H9 (cell line): ENCODE measurements at regions not wholly inside any gene's neighbourhood (a gene's known extent, or its start where the extent isn't known, plus 50 kb on each side); places are given as distances from the start of the nearest gene placed in this dataset.

Experiments used
- DNase-seq: peaks from one replicate; pipeline ENCODE4 v3.0.0-alpha.2; 2017
- H2AFZ ChIP-seq: one replicate; pipeline ENCODE4 v1.6.1; 2013; ENCODE audit warnings: mild to moderate bottlenecking, low read length, control low read depth, moderate library complexity
- H2AK5ac ChIP-seq: 2 replicates; pipeline ENCODE4 v1.6.1; 2013; ENCODE audit warnings: low read length, control low read depth, mixed read lengths; ENCODE audit not compliant: insufficient read length
- H2BK120ac ChIP-seq: one replicate; pipeline ENCODE4 v1.6.1; 2013; ENCODE audit warnings: low read depth, mild to moderate bottlenecking, low read length, control low read depth, inconsistent platforms; ENCODE audit not compliant: poor library complexity, severe bottlenecking
- H2BK12ac ChIP-seq: 2 replicates; pipeline ENCODE4 v1.6.1; 2013; ENCODE audit warnings: low read length, control low read depth, mixed read lengths, low read depth; ENCODE audit not compliant: insufficient read length
- H2BK15ac ChIP-seq: 2 replicates; pipeline ENCODE4 v1.6.1; 2013; ENCODE audit warnings: low read depth, low read length, control low read depth
- H2BK20ac ChIP-seq: one replicate; pipeline ENCODE4 v1.6.1; 2013; ENCODE audit warnings: low read depth, mild to moderate bottlenecking, low read length, control low read depth, inconsistent platforms; ENCODE audit not compliant: poor library complexity, severe bottlenecking
- H2BK5ac ChIP-seq: 2 replicates; pipeline ENCODE4 v1.6.1; 2013; ENCODE audit warnings: low read length, control low read depth, mixed read lengths; ENCODE audit not compliant: insufficient read length
- H3K14ac ChIP-seq: 2 replicates; pipeline ENCODE4 v1.6.1; 2013; ENCODE audit warnings: low read length, control low read depth; ENCODE audit not compliant: insufficient read depth
- H3K18ac ChIP-seq: 2 replicates; pipeline ENCODE4 v1.6.1; 2013; ENCODE audit warnings: low read depth, mild to moderate bottlenecking, mixed read lengths, low read length, control low read depth; ENCODE audit not compliant: insufficient read length
- H3K23ac ChIP-seq: 2 replicates; pipeline ENCODE4 v1.6.1; 2013; ENCODE audit warnings: low read length, control low read depth, mixed read lengths, low read depth; ENCODE audit not compliant: insufficient read length
- H3K23me2 ChIP-seq: 2 replicates; pipeline ENCODE4 v1.6.1; 2013; ENCODE audit warnings: low read depth, mild to moderate bottlenecking, mixed read lengths, low read length, control low read depth; ENCODE audit not compliant: insufficient read length, poor library complexity, severe bottlenecking
- H3K27ac ChIP-seq: 2 replicates; pipeline ENCODE4 v1.5.1; 2013; ENCODE audit warnings: low read length, control low read depth, mixed read lengths, low read depth; ENCODE audit not compliant: insufficient read length
- H3K27me3 ChIP-seq: 2 replicates; pipeline ENCODE4 v1.6.1; 2013; ENCODE audit warnings: low read length, control low read depth, inconsistent platforms; ENCODE audit not compliant: insufficient read depth
- H3K4ac ChIP-seq: 2 replicates; pipeline ENCODE4 v1.6.1; 2013; ENCODE audit warnings: low read depth, mild to moderate bottlenecking, control low read depth, inconsistent platforms, low read length, moderate library complexity
- H3K4me1 ChIP-seq: 2 replicates; pipeline ENCODE4 v1.6.1; 2013; ENCODE audit warnings: low read length, control low read depth, inconsistent platforms; ENCODE audit not compliant: insufficient read depth
- H3K4me2 ChIP-seq: 2 replicates; pipeline ENCODE4 v1.6.1; 2013; ENCODE audit warnings: low read length, control low read depth, mixed read lengths; ENCODE audit not compliant: insufficient read length, insufficient read depth
- H3K56ac ChIP-seq: 2 replicates; pipeline ENCODE4 v1.6.1; 2013; ENCODE audit warnings: low read depth, mild to moderate bottlenecking, mixed read lengths, low read length, control low read depth; ENCODE audit not compliant: insufficient read length
- H3K79me1 ChIP-seq: 2 replicates; pipeline ENCODE4 v1.6.1; 2013; ENCODE audit warnings: low read depth, mild to moderate bottlenecking, moderate library complexity, low read length, control low read depth, inconsistent platforms; ENCODE audit not compliant: insufficient read depth, poor library complexity, severe bottlenecking
- H3K79me2 ChIP-seq: 2 replicates; pipeline ENCODE4 v1.6.1; 2013; ENCODE audit warnings: low read length, control low read depth, inconsistent platforms; ENCODE audit not compliant: insufficient read depth
- H3K9ac ChIP-seq: 2 replicates; pipeline ENCODE4 v1.6.1; 2013; ENCODE audit warnings: low read length, control low read depth, mixed read lengths; ENCODE audit not compliant: insufficient read length; ENCODE audit errors: extremely low read depth
- H3K9me3 ChIP-seq: one replicate; pipeline ENCODE4 v1.6.1; 2013; ENCODE audit warnings: low read depth, low read length, inconsistent platforms; ENCODE audit not compliant: control insufficient read depth
- H3T11ph ChIP-seq: one replicate; pipeline ENCODE4 v1.6.1; 2013; ENCODE audit warnings: mild to moderate bottlenecking, low read length, control low read depth, inconsistent platforms
- H4K20me1 ChIP-seq: one replicate; pipeline ENCODE4 v1.6.1; 2013; ENCODE audit not compliant: control insufficient read depth, insufficient read length, insufficient read depth
- H4K5ac ChIP-seq: 2 replicates; pipeline ENCODE4 v1.6.1; 2013; ENCODE audit warnings: low read depth, mild to moderate bottlenecking, mixed read lengths, low read length, control low read depth; ENCODE audit not compliant: insufficient read length
- H4K8ac ChIP-seq: replicated peaks from 2 replicates; pipeline ENCODE4 v1.6.1; 2013; ENCODE audit warnings: low read length, control low read depth, mixed read lengths, low read depth; ENCODE audit not compliant: insufficient read length
- H4K91ac ChIP-seq: 2 replicates; pipeline ENCODE4 v1.6.1; 2013; ENCODE audit warnings: low read depth, mild to moderate bottlenecking, moderate library complexity, mixed read lengths, low read length, control low read depth; ENCODE audit not compliant: insufficient read length
- H3K27ac Mint-ChIP-seq, 3 experiments: 2 replicates in 2 of 3; 3 replicates in 1 of 3; pipeline ENCODE4 v1.8.0; 2020 to 2021; ENCODE audit warnings: mixed read lengths in 3 of 3, mild to moderate bottlenecking in 1 of 3, moderate library complexity in 1 of 3
- H3K27me3 Mint-ChIP-seq: 2 replicates; pipeline ENCODE4 v1.8.0; 2021; ENCODE audit warnings: low read depth, mild to moderate bottlenecking, moderate library complexity, mixed read lengths
- H3K36me3 Mint-ChIP-seq, 3 experiments: 2 replicates in 2 of 3; 3 replicates in 1 of 3; pipeline ENCODE4 v1.8.0; 2020 to 2021; ENCODE audit warnings: low read depth in 3 of 3, mixed read lengths in 3 of 3; ENCODE audit not compliant: insufficient read depth in 1 of 3
- H3K4me1 Mint-ChIP-seq, 2 experiments: 2 replicates each; pipeline ENCODE4 v1.8.0; 2020; ENCODE audit warnings: mixed read lengths in 2 of 2
- H3K4me3 Mint-ChIP-seq, 2 experiments: 2 replicates in 1 of 2; 3 replicates in 1 of 2; pipeline ENCODE4 v1.8.0; 2020 to 2021; ENCODE audit warnings: mild to moderate bottlenecking in 2 of 2, mixed read lengths in 2 of 2, moderate library complexity in 1 of 2
- H3K9me3 Mint-ChIP-seq, 2 experiments: 2 replicates in 1 of 2; 3 replicates in 1 of 2; pipeline ENCODE4 v1.8.0; 2020; ENCODE audit warnings: mild to moderate bottlenecking in 2 of 2, mixed read lengths in 2 of 2, moderate library complexity in 1 of 2
- WGBS: extraction: QIAGEN DNeasy Blood & Tissue Kit; methylation state at CpG from one replicate; pipeline ENCODE4 v1.1.7; 2013; ENCODE audit warnings: missing lambda C conversion rate, low lambda C conversion rate, mixed read lengths; ENCODE audit not compliant: insufficient read length; ENCODE audit errors: extremely low coverage; 5-methylcytosine and 5-hydroxymethylcytosine counted together
- TF ChIP-seq, protein P1 (sequence below): fragments of 200-600 bp; sonication (generic); conservative IDR thresholded peaks from 3 replicates; pipeline ENCODE4 v1.8.0; 2021; ENCODE audit warnings: antibody characterized with exemption, mild to moderate bottlenecking

DNA sequence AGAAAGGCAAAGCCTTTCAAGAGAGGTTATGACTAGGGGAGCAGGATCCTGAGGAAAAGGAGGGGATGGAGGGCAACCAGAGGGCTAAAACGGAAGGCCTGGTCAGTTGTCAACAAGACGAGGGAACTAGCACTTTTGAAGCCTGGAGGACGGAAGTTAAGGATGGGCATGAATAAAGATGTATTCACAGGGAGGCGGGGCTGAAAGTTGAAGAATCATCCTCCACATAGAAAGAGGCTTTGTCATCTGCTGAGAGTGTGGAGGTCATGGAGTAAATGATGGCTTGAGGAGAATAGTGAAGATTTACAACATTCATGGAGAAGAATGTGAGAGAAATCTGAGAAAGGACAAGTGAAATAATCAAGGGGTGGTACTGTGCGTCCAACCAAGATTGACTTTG is 137.5 kb downstream of the MAGEB17 start:
- H3K27me3 Mint-ChIP-seq, result no peaks in the 10 kb centered on the region
- H3K18ac ChIP-seq, result no peak overlapping the region
- H3K79me2 ChIP-seq, result no peaks in the 10 kb centered on the region
- no peak overlapping the region for H3K4ac ChIP-seq
- no peak overlapping the region for H3K4me3 Mint-ChIP-seq
- no peaks in the 10 kb centered on the region for H3K79me1 ChIP-seq
- no peak overlapping the region for H3K27ac ChIP-seq
- WGBS, result no CpG with 5 or more reads among the region's 5 CpGs
- no peak overlapping the region for H2BK15ac ChIP-seq
- no peak overlapping the region for H3K56ac ChIP-seq
- H3K14ac ChIP-seq, result no peak overlapping the region
- no peak overlapping the region for H3K23ac ChIP-seq
- H3K36me3 Mint-ChIP-seq, result peaks cover 0 to 3% (median 0%) of the 10 kb centered on the region in 3 experiments; a peak in 1 of 7 replicates
- no peak overlapping the region for H3K9ac ChIP-seq
- H3K9me3 ChIP-seq, result no peaks in the 10 kb centered on the region
- H2AK5ac ChIP-seq, result no peak overlapping the region
- no peaks in the 10 kb centered on the region for H3K9me3 Mint-ChIP-seq
- H3K4me1 Mint-ChIP-seq, result peaks cover 5 to 16% of the 10 kb centered on the region in 2 experiments
- no peaks in the 10 kb centered on the region for H3K23me2 ChIP-seq
- H2BK5ac ChIP-seq, result no peak overlapping the region
- H3K4me2 ChIP-seq, result no peak overlapping the region
- H3T11ph ChIP-seq, result no peak overlapping the region
- no peak overlapping the region for H2BK120ac ChIP-seq
- no peak overlapping the region for H3K27ac Mint-ChIP-seq
- H4K91ac ChIP-seq, result no peak overlapping the region
- no peak overlapping the region for H4K8ac ChIP-seq
- no peak overlapping the region for H2BK20ac ChIP-seq
- H3K4me1 ChIP-seq, result no peaks in the 10 kb centered on the region; the same call in 1 of the 2 replicates
- TF ChIP-seq, protein P1, sequence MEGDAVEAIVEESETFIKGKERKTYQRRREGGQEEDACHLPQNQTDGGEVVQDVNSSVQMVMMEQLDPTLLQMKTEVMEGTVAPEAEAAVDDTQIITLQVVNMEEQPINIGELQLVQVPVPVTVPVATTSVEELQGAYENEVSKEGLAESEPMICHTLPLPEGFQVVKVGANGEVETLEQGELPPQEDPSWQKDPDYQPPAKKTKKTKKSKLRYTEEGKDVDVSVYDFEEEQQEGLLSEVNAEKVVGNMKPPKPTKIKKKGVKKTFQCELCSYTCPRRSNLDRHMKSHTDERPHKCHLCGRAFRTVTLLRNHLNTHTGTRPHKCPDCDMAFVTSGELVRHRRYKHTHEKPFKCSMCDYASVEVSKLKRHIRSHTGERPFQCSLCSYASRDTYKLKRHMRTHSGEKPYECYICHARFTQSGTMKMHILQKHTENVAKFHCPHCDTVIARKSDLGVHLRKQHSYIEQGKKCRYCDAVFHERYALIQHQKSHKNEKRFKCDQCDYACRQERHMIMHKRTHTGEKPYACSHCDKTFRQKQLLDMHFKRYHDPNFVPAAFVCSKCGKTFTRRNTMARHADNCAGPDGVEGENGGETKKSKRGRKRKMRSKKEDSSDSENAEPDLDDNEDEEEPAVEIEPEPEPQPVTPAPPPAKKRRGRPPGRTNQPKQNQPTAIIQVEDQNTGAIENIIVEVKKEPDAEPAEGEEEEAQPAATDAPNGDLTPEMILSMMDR, result no peak
- no peaks in the 10 kb centered on the region for H3K27me3 ChIP-seq
- no peak for DNase-seq
- no peaks in the 10 kb centered on the region for H4K20me1 ChIP-seq
- H2BK12ac ChIP-seq, result no peak overlapping the region
- no peak overlapping the region for H4K5ac ChIP-seq
- H2AFZ ChIP-seq, result no peak overlapping the region
